ENCODE measurements at regions not wholly inside any gene's neighbourhood (a gene's known extent, or its start where the extent isn't known, plus 50 kb on each side); places are given as distances from the start of the nearest gene placed in this dataset.

DNA sequence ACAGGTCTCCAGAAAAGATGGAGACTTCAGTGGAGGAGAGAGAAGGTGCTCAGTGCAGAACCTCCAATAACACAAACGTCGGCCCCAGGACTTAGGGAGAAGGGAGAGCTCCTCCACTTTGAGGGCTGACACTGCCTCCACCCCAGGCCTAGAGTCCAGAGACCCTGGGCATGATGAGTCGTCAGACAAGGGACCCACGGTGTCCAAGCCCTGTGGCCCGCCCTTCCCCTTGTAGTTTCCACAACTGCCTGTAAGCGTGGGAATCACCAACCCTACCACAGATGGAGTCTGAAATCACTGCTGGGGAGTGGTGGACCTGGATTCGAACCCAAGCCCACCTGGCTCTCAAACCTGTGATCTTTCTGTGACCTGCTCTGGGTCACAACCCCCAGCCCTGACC, 281.1 kb downstream of the NPHP4 start (continued):
- TF ChIP-seq, protein P1, sequence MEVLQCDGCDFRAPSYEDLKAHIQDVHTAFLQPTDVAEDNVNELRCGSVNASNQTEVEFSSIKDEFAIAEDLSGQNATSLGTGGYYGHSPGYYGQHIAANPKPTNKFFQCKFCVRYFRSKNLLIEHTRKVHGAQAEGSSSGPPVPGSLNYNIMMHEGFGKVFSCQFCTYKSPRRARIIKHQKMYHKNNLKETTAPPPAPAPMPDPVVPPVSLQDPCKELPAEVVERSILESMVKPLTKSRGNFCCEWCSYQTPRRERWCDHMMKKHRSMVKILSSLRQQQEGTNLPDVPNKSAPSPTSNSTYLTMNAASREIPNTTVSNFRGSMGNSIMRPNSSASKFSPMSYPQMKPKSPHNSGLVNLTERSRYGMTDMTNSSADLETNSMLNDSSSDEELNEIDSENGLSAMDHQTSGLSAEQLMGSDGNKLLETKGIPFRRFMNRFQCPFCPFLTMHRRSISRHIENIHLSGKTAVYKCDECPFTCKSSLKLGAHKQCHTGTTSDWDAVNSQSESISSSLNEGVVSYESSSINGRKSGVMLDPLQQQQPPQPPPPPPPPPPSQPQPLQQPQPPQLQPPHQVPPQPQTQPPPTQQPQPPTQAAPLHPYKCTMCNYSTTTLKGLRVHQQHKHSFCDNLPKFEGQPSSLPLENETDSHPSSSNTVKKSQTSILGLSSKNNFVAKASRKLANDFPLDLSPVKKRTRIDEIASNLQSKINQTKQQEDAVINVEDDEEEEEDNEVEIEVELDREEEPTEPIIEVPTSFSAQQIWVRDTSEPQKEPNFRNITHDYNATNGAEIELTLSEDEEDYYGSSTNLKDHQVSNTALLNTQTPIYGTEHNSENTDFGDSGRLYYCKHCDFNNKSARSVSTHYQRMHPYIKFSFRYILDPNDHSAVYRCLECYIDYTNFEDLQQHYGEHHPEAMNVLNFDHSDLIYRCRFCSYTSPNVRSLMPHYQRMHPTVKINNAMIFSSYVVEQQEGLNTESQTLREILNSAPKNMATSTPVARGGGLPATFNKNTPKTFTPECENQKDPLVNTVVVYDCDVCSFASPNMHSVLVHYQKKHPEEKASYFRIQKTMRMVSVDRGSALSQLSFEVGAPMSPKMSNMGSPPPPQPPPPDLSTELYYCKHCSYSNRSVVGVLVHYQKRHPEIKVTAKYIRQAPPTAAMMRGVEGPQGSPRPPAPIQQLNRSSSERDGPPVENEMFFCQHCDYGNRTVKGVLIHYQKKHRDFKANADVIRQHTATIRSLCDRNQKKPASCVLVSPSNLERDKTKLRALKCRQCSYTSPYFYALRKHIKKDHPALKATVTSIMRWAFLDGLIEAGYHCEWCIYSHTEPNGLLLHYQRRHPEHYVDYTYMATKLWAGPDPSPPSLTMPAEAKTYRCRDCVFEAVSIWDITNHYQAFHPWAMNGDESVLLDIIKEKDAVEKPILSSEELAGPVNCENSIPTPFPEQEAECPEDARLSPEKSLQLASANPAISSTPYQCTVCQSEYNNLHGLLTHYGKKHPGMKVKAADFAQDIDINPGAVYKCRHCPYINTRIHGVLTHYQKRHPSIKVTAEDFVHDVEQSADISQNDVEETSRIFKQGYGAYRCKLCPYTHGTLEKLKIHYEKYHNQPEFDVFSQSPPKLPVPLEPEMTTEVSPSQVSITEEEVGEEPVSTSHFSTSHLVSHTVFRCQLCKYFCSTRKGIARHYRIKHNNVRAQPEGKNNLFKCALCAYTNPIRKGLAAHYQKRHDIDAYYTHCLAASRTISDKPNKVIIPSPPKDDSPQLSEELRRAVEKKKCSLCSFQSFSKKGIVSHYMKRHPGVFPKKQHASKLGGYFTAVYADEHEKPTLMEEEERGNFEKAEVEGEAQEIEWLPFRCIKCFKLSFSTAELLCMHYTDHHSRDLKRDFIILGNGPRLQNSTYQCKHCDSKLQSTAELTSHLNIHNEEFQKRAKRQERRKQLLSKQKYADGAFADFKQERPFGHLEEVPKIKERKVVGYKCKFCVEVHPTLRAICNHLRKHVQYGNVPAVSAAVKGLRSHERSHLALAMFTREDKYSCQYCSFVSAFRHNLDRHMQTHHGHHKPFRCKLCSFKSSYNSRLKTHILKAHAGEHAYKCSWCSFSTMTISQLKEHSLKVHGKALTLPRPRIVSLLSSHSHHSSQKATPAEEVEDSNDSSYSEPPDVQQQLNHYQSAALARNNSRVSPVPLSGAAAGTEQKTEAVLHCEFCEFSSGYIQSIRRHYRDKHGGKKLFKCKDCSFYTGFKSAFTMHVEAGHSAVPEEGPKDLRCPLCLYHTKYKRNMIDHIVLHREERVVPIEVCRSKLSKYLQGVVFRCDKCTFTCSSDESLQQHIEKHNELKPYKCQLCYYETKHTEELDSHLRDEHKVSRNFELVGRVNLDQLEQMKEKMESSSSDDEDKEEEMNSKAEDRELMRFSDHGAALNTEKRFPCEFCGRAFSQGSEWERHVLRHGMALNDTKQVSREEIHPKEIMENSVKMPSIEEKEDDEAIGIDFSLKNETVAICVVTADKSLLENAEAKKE (CRISPR knock-in tag; IDR thresholded peaks at IDR 0.05), result no peak
- no peak for TF ChIP-seq POLR2AphosphoS5 (IDR thresholded peaks at IDR 0.05; ENCODE audit: low read depth)
- TF ChIP-seq STAT1 (IDR thresholded peaks at IDR 0.05; ENCODE audit: unreplicated experiment), result no peak
- no peak for TF ChIP-seq NANOG (IDR thresholded peaks at IDR 0.05; ENCODE audit: borderline replicate concordance)
- no peak for TF ChIP-seq ZNF114 (CRISPR knock-in tag; IDR thresholded peaks at IDR 0.05)
- no peak for TF ChIP-seq CREB1 (CRISPR knock-in tag; IDR thresholded peaks at IDR 0.05; ENCODE audit: low read depth)

DNA sequence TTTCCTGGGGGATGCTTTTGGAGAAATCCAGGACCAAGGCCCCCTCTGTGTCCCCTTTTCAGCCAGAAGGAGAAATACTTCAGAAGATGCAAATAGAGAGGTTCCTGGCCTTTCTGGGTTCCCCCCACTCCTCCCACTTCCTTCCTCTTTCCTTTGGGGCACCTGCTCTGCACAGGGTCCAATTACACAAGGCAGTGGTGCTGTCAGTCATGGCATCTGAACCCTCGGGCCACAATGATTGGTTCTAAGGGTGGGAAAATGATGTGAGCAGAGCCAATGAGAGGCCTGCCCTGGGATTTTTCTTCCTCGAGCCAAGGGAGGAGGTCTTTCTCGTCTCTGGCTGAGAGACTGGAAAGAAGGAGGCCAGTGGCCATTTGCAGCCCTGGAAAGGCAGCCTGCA, 282.2 kb downstream of the NPHP4 start:
- Mint-ChIP-seq H3K4me3 (no peak overlapping the region), H3K9me3 (peaks cover 11% of the 10 kb centered on the region), H3K36me3 (ENCODE audit: low read depth) (no peaks in the 10 kb centered on the region), H3K27me3 (ENCODE audit: insufficient read depth, low read depth, poor library complexity) (peaks cover 11% of the 10 kb centered on the region), H3K4me1 (peaks cover 3% of the 10 kb centered on the region; the same call in 1 of the 3 replicates), H3K27ac (no peak overlapping the region)
- Histone ChIP-seq H3K4me3 (no peak overlapping the region), H3K79me2 (replicated peaks; ENCODE audit: insufficient read depth) (no peaks in the 10 kb centered on the region), H3K4me1 (ENCODE audit: insufficient read depth) (no peaks in the 10 kb centered on the region), H4K20me1 (replicated peaks; ENCODE audit: insufficient read depth) (no peaks in the 10 kb centered on the region), H2AFZ (no peak overlapping the region), H3K36me3 (ENCODE audit: insufficient read depth) (no peaks in the 10 kb centered on the region), H3K27me3 (ENCODE audit: insufficient read depth) (no peaks in the 10 kb centered on the region), H3F3A (replicated peaks; ENCODE audit: low read depth) (no peaks in the 10 kb centered on the region), H3K4me2 (no peak overlapping the region), H3K9me2 (ENCODE audit: insufficient read depth) (no peaks in the 10 kb centered on the region), H3K27ac (ENCODE audit: low read depth) (no peak overlapping the region)
- DNase-seq (ENCODE audit: low spot score), result no peak
- no peak for ATAC-seq
- TF ChIP-seq, protein P1 (CRISPR knock-in tag; IDR thresholded peaks at IDR 0.05), result no peak
- TF ChIP-seq, protein P2, sequence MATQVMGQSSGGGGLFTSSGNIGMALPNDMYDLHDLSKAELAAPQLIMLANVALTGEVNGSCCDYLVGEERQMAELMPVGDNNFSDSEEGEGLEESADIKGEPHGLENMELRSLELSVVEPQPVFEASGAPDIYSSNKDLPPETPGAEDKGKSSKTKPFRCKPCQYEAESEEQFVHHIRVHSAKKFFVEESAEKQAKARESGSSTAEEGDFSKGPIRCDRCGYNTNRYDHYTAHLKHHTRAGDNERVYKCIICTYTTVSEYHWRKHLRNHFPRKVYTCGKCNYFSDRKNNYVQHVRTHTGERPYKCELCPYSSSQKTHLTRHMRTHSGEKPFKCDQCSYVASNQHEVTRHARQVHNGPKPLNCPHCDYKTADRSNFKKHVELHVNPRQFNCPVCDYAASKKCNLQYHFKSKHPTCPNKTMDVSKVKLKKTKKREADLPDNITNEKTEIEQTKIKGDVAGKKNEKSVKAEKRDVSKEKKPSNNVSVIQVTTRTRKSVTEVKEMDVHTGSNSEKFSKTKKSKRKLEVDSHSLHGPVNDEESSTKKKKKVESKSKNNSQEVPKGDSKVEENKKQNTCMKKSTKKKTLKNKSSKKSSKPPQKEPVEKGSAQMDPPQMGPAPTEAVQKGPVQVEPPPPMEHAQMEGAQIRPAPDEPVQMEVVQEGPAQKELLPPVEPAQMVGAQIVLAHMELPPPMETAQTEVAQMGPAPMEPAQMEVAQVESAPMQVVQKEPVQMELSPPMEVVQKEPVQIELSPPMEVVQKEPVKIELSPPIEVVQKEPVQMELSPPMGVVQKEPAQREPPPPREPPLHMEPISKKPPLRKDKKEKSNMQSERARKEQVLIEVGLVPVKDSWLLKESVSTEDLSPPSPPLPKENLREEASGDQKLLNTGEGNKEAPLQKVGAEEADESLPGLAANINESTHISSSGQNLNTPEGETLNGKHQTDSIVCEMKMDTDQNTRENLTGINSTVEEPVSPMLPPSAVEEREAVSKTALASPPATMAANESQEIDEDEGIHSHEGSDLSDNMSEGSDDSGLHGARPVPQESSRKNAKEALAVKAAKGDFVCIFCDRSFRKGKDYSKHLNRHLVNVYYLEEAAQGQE (IDR thresholded peaks at IDR 0.05; ENCODE audit: unreplicated experiment), result no peak
- no peak for TF ChIP-seq ZNF114 (CRISPR knock-in tag; IDR thresholded peaks at IDR 0.05)
